ENCODE measurements at regions not wholly inside any gene's neighbourhood (a gene's known extent, or its start where the extent isn't known, plus 50 kb on each side); places are given as distances from the start of the nearest gene placed in this dataset.
A peak's percentile ranks its signal among the peaks of the same experiment; 100 is the strongest.

DNA sequence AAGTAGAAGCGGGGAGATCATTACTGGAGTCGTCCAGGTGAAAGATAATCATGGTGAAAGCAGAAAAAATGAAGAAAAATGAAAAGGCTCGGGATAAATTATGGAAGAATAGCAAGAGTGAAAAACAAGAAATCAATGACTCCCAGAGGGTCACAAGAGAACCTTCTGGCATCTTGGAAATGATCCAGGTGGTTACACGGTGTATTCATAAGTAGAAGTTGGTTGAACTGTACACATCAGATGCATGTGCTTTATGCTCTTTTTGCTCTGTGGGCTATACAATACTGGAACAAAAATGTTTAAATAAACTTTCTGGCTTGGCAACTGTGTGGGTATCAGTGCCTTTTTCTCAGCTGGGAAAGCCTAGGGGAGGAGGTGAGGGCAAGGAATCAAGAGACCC, 348.9 kb downstream of the RND3 start:
- no peak for DNase-seq (ENCODE audit: low read depth)
- no peak overlapping the region for H3K4me3 ChIP-seq (ENCODE audit: low read depth, low read length)
- TF ChIP-seq, protein P1, sequence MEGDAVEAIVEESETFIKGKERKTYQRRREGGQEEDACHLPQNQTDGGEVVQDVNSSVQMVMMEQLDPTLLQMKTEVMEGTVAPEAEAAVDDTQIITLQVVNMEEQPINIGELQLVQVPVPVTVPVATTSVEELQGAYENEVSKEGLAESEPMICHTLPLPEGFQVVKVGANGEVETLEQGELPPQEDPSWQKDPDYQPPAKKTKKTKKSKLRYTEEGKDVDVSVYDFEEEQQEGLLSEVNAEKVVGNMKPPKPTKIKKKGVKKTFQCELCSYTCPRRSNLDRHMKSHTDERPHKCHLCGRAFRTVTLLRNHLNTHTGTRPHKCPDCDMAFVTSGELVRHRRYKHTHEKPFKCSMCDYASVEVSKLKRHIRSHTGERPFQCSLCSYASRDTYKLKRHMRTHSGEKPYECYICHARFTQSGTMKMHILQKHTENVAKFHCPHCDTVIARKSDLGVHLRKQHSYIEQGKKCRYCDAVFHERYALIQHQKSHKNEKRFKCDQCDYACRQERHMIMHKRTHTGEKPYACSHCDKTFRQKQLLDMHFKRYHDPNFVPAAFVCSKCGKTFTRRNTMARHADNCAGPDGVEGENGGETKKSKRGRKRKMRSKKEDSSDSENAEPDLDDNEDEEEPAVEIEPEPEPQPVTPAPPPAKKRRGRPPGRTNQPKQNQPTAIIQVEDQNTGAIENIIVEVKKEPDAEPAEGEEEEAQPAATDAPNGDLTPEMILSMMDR (conservative IDR thresholded peaks at IDR 0.05; ENCODE audit: low read depth, low read length), result no peak

DNA sequence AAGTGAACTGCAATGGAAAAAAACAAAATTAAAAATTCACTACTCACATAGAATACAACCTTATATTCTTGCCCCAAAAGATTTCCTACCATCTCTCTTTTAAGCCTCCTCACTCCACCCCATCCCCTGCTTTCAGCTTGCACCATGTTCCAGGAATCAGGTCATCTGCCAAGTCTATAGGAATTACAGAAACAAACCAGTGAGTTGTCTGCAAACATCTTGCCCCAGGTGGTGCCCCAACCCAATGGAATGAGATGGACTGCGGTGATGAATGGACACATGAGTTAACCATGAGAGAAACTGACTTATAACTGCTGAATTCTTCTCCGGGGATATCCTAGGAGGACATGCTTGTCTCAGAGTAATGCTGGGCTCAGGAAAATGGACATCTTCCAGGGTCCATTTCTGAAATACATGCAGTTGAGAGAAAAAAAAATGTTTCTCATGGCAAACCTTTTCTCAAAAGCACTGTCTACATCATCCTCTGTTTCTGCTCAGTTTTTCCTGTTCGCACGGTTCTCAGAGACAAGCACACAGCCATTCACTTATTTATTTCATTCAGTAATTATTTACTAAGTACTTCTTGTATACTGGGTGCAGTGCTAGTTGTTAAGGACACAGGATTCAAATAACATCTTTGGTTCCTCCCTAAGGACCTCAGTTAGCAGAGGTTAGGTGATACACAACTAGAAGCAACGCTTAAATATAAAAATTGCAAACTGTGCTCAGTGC, 350.0 kb downstream of the RND3 start:
- TF ChIP-seq, protein P1 (conservative IDR thresholded peaks at IDR 0.05; ENCODE audit: low read depth, low read length), result no peak

DNA sequence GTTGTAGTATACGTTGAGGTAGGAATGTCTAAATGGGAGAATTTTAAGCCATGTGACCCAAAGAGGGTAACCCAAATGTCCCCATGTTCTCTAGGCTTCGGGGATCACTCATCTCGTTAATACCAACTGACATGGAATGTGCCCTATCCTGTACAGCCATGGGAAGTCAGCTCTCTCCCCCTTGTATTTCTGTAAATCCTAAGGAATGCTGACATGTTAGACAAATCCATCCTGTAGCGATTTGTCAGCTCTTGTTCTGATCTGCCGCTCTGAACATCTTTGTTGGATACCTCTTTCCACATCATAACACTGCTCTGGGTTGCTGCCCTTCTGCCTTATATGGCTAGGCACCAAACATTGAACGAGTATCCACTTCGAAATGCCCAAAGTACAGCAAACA, 350.6 kb downstream of the RND3 start:
- DNase-seq (ENCODE audit: low read depth), result no peak
- TF ChIP-seq, protein P1 (conservative IDR thresholded peaks at IDR 0.05; ENCODE audit: low read depth, low read length), result no peak
- no peak overlapping the region for H3K4me3 ChIP-seq (ENCODE audit: low read depth, low read length)

More for the DNA sequence above, 350.0 kb downstream of the RND3 start:
- no peak for DNase-seq (ENCODE audit: low read depth)
- H3K4me3 ChIP-seq (ENCODE audit: low read depth, low read length), result no peak overlapping the region

DNA sequence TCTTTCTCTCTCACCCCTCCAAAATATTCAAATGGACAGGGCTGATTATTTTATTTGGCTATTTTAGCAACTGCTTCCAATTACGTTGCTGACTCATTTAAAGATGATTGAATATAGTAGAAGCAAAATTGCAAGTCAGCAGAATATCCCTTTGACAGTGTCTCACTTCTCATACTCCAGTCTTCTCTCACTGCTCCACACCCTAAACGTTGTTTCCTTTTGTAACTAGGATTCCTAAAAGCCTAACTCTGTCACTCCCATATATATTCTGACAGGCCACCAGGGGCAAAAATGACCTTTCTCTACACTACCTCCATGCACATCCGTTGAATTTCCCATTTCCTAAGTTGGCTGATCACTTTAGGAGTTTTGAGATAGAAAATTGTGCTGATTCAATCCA, 351.1 kb downstream of the RND3 start:
- TF ChIP-seq, protein P1 (conservative IDR thresholded peaks at IDR 0.05; ENCODE audit: low read depth, low read length), result no peak
- H3K4me3 ChIP-seq (ENCODE audit: low read depth, low read length), result no peak overlapping the region
- DNase-seq (ENCODE audit: low read depth), result no peak

DNA sequence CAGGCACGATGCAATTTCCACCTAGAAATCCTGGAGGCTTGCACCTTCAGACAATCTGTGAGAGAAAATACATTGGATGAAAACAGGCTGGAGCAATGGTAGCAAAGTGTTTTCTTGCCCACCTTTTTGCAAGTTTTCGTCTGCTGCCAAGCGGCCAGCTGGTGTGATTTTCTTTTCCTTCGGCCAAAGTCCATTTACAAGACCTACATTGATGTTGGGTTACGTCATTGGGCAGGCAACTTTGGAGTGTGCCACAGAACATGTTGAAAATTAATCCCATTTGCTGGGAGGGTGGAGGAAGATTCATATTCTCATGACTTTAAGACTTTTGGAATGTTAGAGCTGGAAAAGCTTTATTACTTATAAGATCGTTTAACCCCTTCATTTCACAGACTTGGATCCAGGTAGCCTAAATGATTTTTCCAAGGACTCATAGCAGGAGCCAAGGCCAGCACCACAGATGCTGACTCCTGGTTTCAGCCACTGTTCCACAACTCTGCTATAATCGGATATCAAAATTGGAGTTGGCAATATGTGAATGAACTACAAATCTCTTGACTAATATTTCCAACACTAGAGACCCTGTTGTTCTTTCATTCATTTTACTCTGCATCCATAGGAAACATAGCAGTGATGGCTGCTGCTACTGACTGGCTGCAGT, 352.1 kb downstream of the RND3 start:
- no peak for DNase-seq (ENCODE audit: low read depth)
- TF ChIP-seq, protein P1 (conservative IDR thresholded peaks at IDR 0.05; ENCODE audit: low read depth, low read length), result no peak

DNA sequence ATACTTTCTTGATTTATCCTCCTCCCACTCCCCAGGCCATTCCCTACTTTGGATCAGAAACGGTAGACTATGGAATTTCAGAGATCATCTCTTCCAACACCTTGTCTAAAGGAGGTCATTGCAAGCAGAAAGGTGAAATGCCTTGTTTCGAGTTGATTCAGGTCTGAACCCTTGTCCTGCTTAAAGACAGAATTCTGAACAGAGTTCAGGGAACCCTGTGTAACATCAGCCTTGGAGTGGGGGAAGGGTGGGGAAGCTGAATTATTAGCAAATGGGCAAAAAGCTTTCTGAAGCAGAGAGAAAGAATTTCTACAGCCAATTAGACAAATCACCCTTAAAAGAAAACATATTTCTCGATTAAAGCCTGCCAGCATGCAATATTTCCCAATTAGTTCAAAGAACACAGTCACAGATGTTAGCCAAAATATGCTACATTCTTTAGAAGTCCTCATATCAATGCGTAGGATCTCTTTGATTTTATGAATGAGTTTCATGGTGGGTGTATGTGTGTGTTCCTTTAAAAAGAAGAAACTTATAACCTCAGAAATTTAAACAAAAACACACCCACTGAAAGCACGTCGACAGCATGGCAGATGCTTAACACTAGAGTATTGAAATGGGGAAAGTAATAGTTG, 353.1 kb downstream of the RND3 start:
- H3K4me3 ChIP-seq (ENCODE audit: low read depth, low read length), result no peak overlapping the region
- peak; percentile 64 for DNase-seq (ENCODE audit: low read depth)
- TF ChIP-seq, protein P1 (conservative IDR thresholded peaks at IDR 0.05; ENCODE audit: low read depth, low read length), result no peak

More for the DNA sequence above, 352.1 kb downstream of the RND3 start:
- no peak overlapping the region for H3K4me3 ChIP-seq (ENCODE audit: low read depth, low read length)
